ENCODE measurements at regions not wholly inside any gene's neighbourhood (a gene's known extent, or its start where the extent isn't known, plus 50 kb on each side); places are given as distances from the start of the nearest gene placed in this dataset.

DNA sequence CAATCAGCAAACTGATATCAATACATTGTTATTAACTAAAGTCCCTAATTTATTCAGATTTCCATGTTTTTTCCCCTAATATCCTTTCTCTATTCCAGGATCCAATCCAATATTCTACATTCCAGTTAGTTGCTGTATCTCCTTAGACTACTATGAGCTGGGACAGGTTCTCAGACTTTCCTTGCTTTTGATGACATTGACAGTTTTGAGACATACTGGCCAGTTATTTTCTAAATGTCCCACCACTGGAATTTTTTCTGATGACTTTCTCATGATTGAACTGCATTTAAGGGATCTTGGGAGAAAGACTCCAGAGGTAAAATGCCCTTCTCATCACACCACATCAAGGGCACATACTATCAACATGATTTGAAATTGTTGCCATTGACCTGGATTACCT lies 177.1 kb upstream of the MAF start:
- Mint-ChIP-seq H3K27ac (no peak overlapping the region), H3K27me3 (peaks cover 4% of the 10 kb centered on the region), H3K9me3 (no peaks in the 10 kb centered on the region), H3K36me3 (ENCODE audit: low read depth) (no peaks in the 10 kb centered on the region), H3K4me1 (no peaks in the 10 kb centered on the region), H3K4me3 (no peak overlapping the region)
- ChIA-PET POLR2A (no interaction called here), CTCF (no interaction called here)
- no peak for TF ChIP-seq CTCF (IDR thresholded peaks at IDR 0.05)
- no peak for ATAC-seq (ENCODE audit: low read depth)
- intact Hi-C loops (cut with micrococcal nuclease): no loop called here
- no peak for DNase-seq

DNA sequence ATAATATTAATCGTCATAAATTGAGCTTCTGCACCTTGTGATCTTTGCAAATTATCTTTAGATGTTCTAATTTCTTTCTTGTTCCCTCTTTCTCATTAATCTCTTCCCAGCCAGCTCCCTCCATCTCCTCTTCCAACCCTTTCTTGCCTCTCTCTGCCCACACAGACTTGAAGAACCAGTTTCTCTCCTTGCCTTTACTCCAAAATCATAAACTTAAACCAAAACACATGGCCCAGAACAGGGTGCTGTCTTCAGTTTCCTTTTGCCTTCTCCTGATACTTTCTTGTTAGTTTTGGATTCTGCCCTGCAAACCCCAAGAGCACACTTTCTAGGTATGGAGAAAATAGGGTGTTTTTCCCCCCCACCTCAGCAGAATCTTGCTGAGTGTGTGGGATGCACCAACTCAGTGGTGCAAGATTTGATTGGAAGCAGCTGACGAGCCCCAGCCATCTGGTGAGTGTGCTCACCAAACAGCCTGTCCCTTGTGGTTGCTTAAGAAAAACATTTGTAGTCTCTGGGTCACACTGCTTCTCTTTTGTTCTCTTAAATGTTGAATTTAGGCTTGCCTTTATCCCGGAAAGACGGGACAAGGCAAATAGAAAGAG lies 175.8 kb upstream of the MAF start:
- H3K27me3 Mint-ChIP-seq: peaks cover 9% of the 10 kb centered on the region
- CTCF ChIA-PET: no interaction called here
- no peak for ATAC-seq (ENCODE audit: low read depth)

GRCh38 chr16:79772784-79773183 lies 172.2 kb upstream of the MAF start:
- intact Hi-C loops (cut with micrococcal nuclease): loop anchor here (5.0 kb wide), 1 partner anchor 170 kb away; the partner anchor contains the start of gene MAF
- ATAC-seq (ENCODE audit: low read depth) (no peak), DNase-seq (no peak)
- no peaks in the 10 kb centered on the region for H3K36me3 Mint-ChIP-seq (ENCODE audit: low read depth)
- H3K27me3 Mint-ChIP-seq: peaks cover 15% of the 10 kb centered on the region
- CTCF ChIA-PET: no interaction called here
- H3K9me3 Mint-ChIP-seq: no peaks in the 10 kb centered on the region
- no peak for TF ChIP-seq CTCF (IDR thresholded peaks at IDR 0.05)
- no peak overlapping the region for H3K4me3 Mint-ChIP-seq
- POLR2A ChIA-PET: no interaction called here
- no peak overlapping the region for H3K27ac Mint-ChIP-seq
- peaks cover 30% of the 10 kb centered on the region for H3K4me1 Mint-ChIP-seq

More for the DNA sequence above, 175.8 kb upstream of the MAF start:
- H3K9me3 Mint-ChIP-seq: no peaks in the 10 kb centered on the region
- no peak for TF ChIP-seq CTCF (IDR thresholded peaks at IDR 0.05)
- H3K27ac Mint-ChIP-seq: no peak overlapping the region
- H3K4me3 Mint-ChIP-seq: no peak overlapping the region
- DNase-seq: no peak
- intact Hi-C loops (cut with micrococcal nuclease): no loop called here
- no peaks in the 10 kb centered on the region for H3K36me3 Mint-ChIP-seq (ENCODE audit: low read depth)
- no peaks in the 10 kb centered on the region for H3K4me1 Mint-ChIP-seq
- POLR2A ChIA-PET: no interaction called here

DNA sequence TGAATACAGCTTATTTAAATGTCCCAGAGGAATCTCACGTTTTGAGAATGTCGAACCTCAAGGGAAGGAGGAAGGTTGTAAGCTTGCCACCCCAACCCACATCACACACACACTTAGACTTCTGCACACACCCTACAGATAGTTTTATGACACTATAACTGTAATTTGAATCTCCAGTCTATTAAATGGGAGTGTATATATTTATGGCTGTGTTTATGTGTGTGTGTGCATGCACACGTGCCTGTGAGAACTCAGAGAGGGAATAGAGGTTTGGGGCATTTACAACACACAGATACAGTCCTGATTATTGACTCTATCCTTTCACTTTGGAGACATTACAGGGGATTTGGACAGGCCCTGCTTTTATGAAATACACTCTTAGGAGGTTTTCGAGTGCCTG lies 171.5 kb upstream of the MAF start:
- ChIA-PET POLR2A (no interaction called here), CTCF (no interaction called here)
- no peak for DNase-seq
- peaks cover 31% of the 10 kb centered on the region for H3K4me1 Mint-ChIP-seq
- TF ChIP-seq CTCF (IDR thresholded peaks at IDR 0.05): no peak
- peaks cover 15% of the 10 kb centered on the region for H3K27me3 Mint-ChIP-seq
- H3K9me3 Mint-ChIP-seq: no peaks in the 10 kb centered on the region
- ATAC-seq (ENCODE audit: low read depth): no peak
- no peak overlapping the region for H3K4me3 Mint-ChIP-seq
- intact Hi-C loops (cut with micrococcal nuclease): loop anchor here (5.0 kb wide), 1 partner anchor 170 kb away; the partner anchor contains the start of gene MAF
- no peaks in the 10 kb centered on the region for H3K36me3 Mint-ChIP-seq (ENCODE audit: low read depth)
- H3K27ac Mint-ChIP-seq: no peak overlapping the region

- DNase-seq: peak; percentile 46
- no peak for TF ChIP-seq CTCF (IDR thresholded peaks at IDR 0.05)
- ChIA-PET POLR2A (no interaction called here), CTCF (no interaction called here)
- intact Hi-C loops (cut with micrococcal nuclease): loop anchor here (1.0 to 5.0 kb wide), 2 partner anchors 168 to 1671 kb away; partner anchors contain the start of genes MAF and WWOX
- Mint-ChIP-seq H3K27me3 (peaks cover 15% of the 10 kb centered on the region), H3K4me3 (peak overlapping the region; percentile 87), H3K9me3 (no peaks in the 10 kb centered on the region), H3K4me1 (peaks cover 31% of the 10 kb centered on the region), H3K36me3 (ENCODE audit: low read depth) (no peaks in the 10 kb centered on the region), H3K27ac (peak overlapping the region; percentile 15)
- ATAC-seq (ENCODE audit: low read depth): peak; percentile 98
Measured at GRCh38 chr16:79770244-79771064, 169.9 kb upstream of the MAF start.
